GM23248 (cell line): ENCODE measurements at regions not wholly inside any gene's neighbourhood (a gene's known extent, or its start where the extent isn't known, plus 50 kb on each side); places are given as distances from the start of the nearest gene placed in this dataset. TPM values are rescaled to one million over a fixed set of nuclear protein-coding genes. Genes with fewer than 3 reads are reported as not detected.
A peak's percentile ranks its signal among the peaks of the same experiment; 100 is the strongest.

Source experiments
- DNase-seq: peaks from one replicate; pipeline ENCODE4 v3.0.0-alpha.2; 2015
- H2AFZ ChIP-seq: fragments of 200-600 bp; sonication (generic); 2 replicates; pipeline ENCODE4 v1.6.1; 2016; ENCODE audit warnings: antibody characterized with exemption
- H3F3A ChIP-seq: fragments of 200-600 bp; sonication (generic); 2 replicates; pipeline ENCODE4 v1.6.1; 2016; ENCODE audit warnings: mild to moderate bottlenecking, antibody characterized with exemption, mixed run types; ENCODE audit not compliant: insufficient read depth
- H3K27ac ChIP-seq: fragments of 200-600 bp; sonication (generic); 2 replicates; pipeline ENCODE4 v1.5.1; 2016; ENCODE audit warnings: mild to moderate bottlenecking
- H3K27me3 ChIP-seq: fragments of 200-600 bp; sonication (generic); replicated peaks from 2 replicates; pipeline ENCODE4 v1.6.1; 2016; ENCODE audit warnings: mild to moderate bottlenecking; ENCODE audit not compliant: insufficient read depth
- H3K36me3 ChIP-seq: fragments of 200-600 bp; sonication (generic); 2 replicates; pipeline ENCODE4 v1.6.1; 2016; ENCODE audit warnings: low read depth, mild to moderate bottlenecking
- H3K4me1 ChIP-seq: fragments of 200-600 bp; sonication (generic); 2 replicates; pipeline ENCODE4 v1.6.1; 2016; ENCODE audit warnings: mild to moderate bottlenecking; ENCODE audit not compliant: insufficient read depth
- H3K4me2 ChIP-seq: fragments of 200-600 bp; sonication (generic); one replicate; pipeline ENCODE4 v1.6.1; 2016; ENCODE audit warnings: mild to moderate bottlenecking; ENCODE audit not compliant: unreplicated experiment
- H3K4me3 ChIP-seq: fragments of 200-600 bp; sonication (generic); 2 replicates; pipeline ENCODE4 v1.5.1; 2016; ENCODE audit warnings: mild to moderate bottlenecking
- H3K79me2 ChIP-seq: fragments of 200-600 bp; sonication (generic); 2 replicates; pipeline ENCODE4 v1.6.1; 2016; ENCODE audit warnings: mild to moderate bottlenecking; ENCODE audit not compliant: insufficient read depth
- H3K9ac ChIP-seq: fragments of 200-600 bp; sonication (generic); 2 replicates; pipeline ENCODE4 v1.6.1; 2016; ENCODE audit warnings: mild to moderate bottlenecking
- H3K9me2 ChIP-seq: fragments of 200-600 bp; sonication (generic); 2 replicates; pipeline ENCODE4 v1.6.1; 2016; ENCODE audit warnings: mixed run types, mild to moderate bottlenecking, moderate library complexity; ENCODE audit not compliant: insufficient read depth
- H3K9me3 ChIP-seq: fragments of 200-600 bp; sonication (generic); one replicate; pipeline ENCODE4 v1.6.1; 2017; ENCODE audit warnings: low read depth
- H4K20me1 ChIP-seq: fragments of 200-600 bp; sonication (generic); 2 replicates; pipeline ENCODE4 v1.6.0; 2016; ENCODE audit not compliant: insufficient read depth
- EZH2 ChIP-seq: fragments of 200-600 bp; sonication (generic); IDR thresholded peaks from 2 replicates; pipeline ENCODE4 v1.6.1; 2018; ENCODE audit warnings: antibody characterized with exemption, mild to moderate bottlenecking; ENCODE audit not compliant: insufficient read depth, poor library complexity, severe bottlenecking
- EZH2phosphoT487 ChIP-seq: fragments of 200-600 bp; sonication (generic); IDR thresholded peaks from 2 replicates; pipeline ENCODE4 v1.6.1; 2018; ENCODE audit warnings: antibody characterized with exemption, moderate library complexity, mild to moderate bottlenecking, low read depth; ENCODE audit not compliant: insufficient read depth
- WGBS, 2 experiments: methylation state at CpG; one replicate each; pipeline ENCODE4 v1.1.6; 2015 to 2017; ENCODE audit warnings: low lambda C conversion rate in 2 of 2, low coverage in 1 of 2; ENCODE audit errors: missing lambda C conversion rate in 2 of 2; 5-methylcytosine and 5-hydroxymethylcytosine counted together
- in situ Hi-C: fragments of 300-500 bp; cut with MboI; formaldehyde crosslinking; loops from 2 replicates; pipeline ENCODE4 v1.15.0; 2020
- small RNA-seq: library from RNA; depleted of rRNA; stranded (forward); fragments of <200 nt; gene quantifications from one replicate; pipeline ENCODE3, GENCODE V24; 2014; ENCODE audit warnings: low read depth, low replicate concordance

GRCh38 chr12:29081101-29081500, 68.0 kb upstream of the FAR2 start:
- H3K79me2 ChIP-seq, result no peaks in the 10 kb centered on the region
- no peaks in the 10 kb centered on the region for H3K27me3 ChIP-seq
- no peaks in the 10 kb centered on the region for H3K9me3 ChIP-seq
- no peak overlapping the region for H3K4me3 ChIP-seq
- H2AFZ ChIP-seq, result no peak overlapping the region
- no peak overlapping the region for H3K9ac ChIP-seq
- H3K4me1 ChIP-seq, result no peaks in the 10 kb centered on the region
- peak; percentile 31 for DNase-seq
- H4K20me1 ChIP-seq, result no peaks in the 10 kb centered on the region
- no peaks in the 10 kb centered on the region for H3F3A ChIP-seq
- no peak for TF ChIP-seq EZH2phosphoT487
- TF ChIP-seq EZH2, result no peak
- no peaks in the 10 kb centered on the region for H3K36me3 ChIP-seq
- no peak overlapping the region for H3K27ac ChIP-seq
- in situ Hi-C loops, result loop anchor here (25.0 kb wide), 1 partner anchor 306 kb away; the partner anchor contains the start of gene ERGIC2
- no peaks in the 10 kb centered on the region for H3K9me2 ChIP-seq
- no peak overlapping the region for H3K4me2 ChIP-seq

GRCh38 chr12:29082522-29082921, 66.6 kb upstream of the FAR2 start:
- in situ Hi-C loops, result loop anchor here (25.0 kb wide), 1 partner anchor 305 kb away; the partner anchor contains the start of gene ERGIC2
- H3K9me3 ChIP-seq, result no peaks in the 10 kb centered on the region
- no peaks in the 10 kb centered on the region for H4K20me1 ChIP-seq
- no peak overlapping the region for H3K9ac ChIP-seq
- no peaks in the 10 kb centered on the region for H3K27me3 ChIP-seq
- WGBS, 2 experiments, result 53% methylated on average over 4 of the region's 4 CpGs
- no peak for TF ChIP-seq EZH2phosphoT487
- TF ChIP-seq EZH2, result no peak
- H3K4me3 ChIP-seq, result no peak overlapping the region
- no peak overlapping the region for H3K27ac ChIP-seq
- H3K4me2 ChIP-seq, result no peak overlapping the region
- H3K36me3 ChIP-seq, result no peaks in the 10 kb centered on the region
- no peaks in the 10 kb centered on the region for H3K9me2 ChIP-seq
- DNase-seq, result peak; percentile 15
- H3K79me2 ChIP-seq, result no peaks in the 10 kb centered on the region
- no peaks in the 10 kb centered on the region for H3F3A ChIP-seq
- no peaks in the 10 kb centered on the region for H3K4me1 ChIP-seq
- H2AFZ ChIP-seq, result 0 out of 2 replicates have a peak overlapping the region, but pooled peaks have one; percentile 9

GRCh38 chr12:29086325-29087271, 62.5 kb upstream of the FAR2 start:
- in situ Hi-C loops, result loop anchor here (25.0 kb wide), 1 partner anchor 301 kb away; the partner anchor contains the start of gene ERGIC2
- H3K27ac ChIP-seq, result no peak overlapping the region
- no peaks in the 10 kb centered on the region for H3K4me1 ChIP-seq
- no peak overlapping the region for H2AFZ ChIP-seq
- H3K36me3 ChIP-seq, result no peaks in the 10 kb centered on the region
- H3K4me3 ChIP-seq, result no peak overlapping the region
- no peaks in the 10 kb centered on the region for H3K9me2 ChIP-seq
- H3K4me2 ChIP-seq, result no peak overlapping the region
- no peaks in the 10 kb centered on the region for H3K9me3 ChIP-seq
- H3K9ac ChIP-seq, result no peak overlapping the region
- H3K79me2 ChIP-seq, result no peaks in the 10 kb centered on the region
- TF ChIP-seq EZH2 (no peak), EZH2phosphoT487 (no peak)
- no peaks in the 10 kb centered on the region for H4K20me1 ChIP-seq
- DNase-seq, result no peak
- WGBS, 2 experiments, result 46 to 51% methylated on average over 9 of the region's 9 CpGs
- no peaks in the 10 kb centered on the region for H3F3A ChIP-seq
- no peaks in the 10 kb centered on the region for H3K27me3 ChIP-seq

GRCh38 chr12:29088611-29089219, 60.4 kb upstream of the FAR2 start:
- no peak for TF ChIP-seq EZH2phosphoT487
- TF ChIP-seq EZH2, result no peak
- Histone ChIP-seq H2AFZ (no peak overlapping the region), H3K36me3 (no peaks in the 10 kb centered on the region), H3K27me3 (no peaks in the 10 kb centered on the region), H4K20me1 (no peaks in the 10 kb centered on the region), H3K4me3 (no peak overlapping the region), H3F3A (no peaks in the 10 kb centered on the region), H3K9ac (no peak overlapping the region), H3K4me1 (no peaks in the 10 kb centered on the region), H3K27ac (no peak overlapping the region), H3K9me3 (no peaks in the 10 kb centered on the region), H3K4me2 (no peak overlapping the region), H3K9me2 (no peaks in the 10 kb centered on the region), H3K79me2 (no peaks in the 10 kb centered on the region)
- DNase-seq, result peak; percentile 58
- in situ Hi-C loops, result loop anchor here (25.0 kb wide), 1 partner anchor 299 kb away; the partner anchor contains the start of gene ERGIC2

Small RNAs in the stretch of these regions (small RNA-seq; reads per million reads assigned to genes)
- gene AC024255.1, result not detected
